H1 (cell line): ENCODE measurements at regions not wholly inside any gene's neighbourhood (a gene's known extent, or its start where the extent isn't known, plus 50 kb on each side); places are given as distances from the start of the nearest gene placed in this dataset.

Experiments
- CTCF ChIP-seq, 3 experiments: IDR thresholded peaks; 1 replicate in 2 of 3; 2 replicates in 1 of 3; pipeline versions ENCODE4 v1.5.1 to v1.6.1; 2011; ENCODE audit warnings: low read length in 3 of 3, mild to moderate bottlenecking in 3 of 3, inconsistent platforms in 2 of 3, low read depth in 1 of 3, moderate library complexity in 1 of 3; ENCODE audit not compliant: insufficient read depth in 1 of 3; ENCODE audit errors: control extremely low read depth in 1 of 3
- EZH2 ChIP-seq: fragments of 200-600 bp; sonication (generic); IDR thresholded peaks from 2 replicates; pipeline ENCODE4 v1.7.1; 2012; ENCODE audit warnings: low read depth, mild to moderate bottlenecking, moderate library complexity, low read length, inconsistent platforms; ENCODE audit not compliant: severe bottlenecking
- PHF8 ChIP-seq: fragments of 200-600 bp; sonication (generic); conservative IDR thresholded peaks from 2 replicates; pipeline ENCODE4 v1.7.1; 2012; ENCODE audit warnings: low read depth, mild to moderate bottlenecking, inconsistent platforms, low read length, moderate library complexity
- POLR2AphosphoS5 ChIP-seq: IDR thresholded peaks from 2 replicates; pipeline ENCODE4 v1.6.1; 2011; ENCODE audit warnings: low read depth, low read length
- TEAD4 ChIP-seq: IDR thresholded peaks from 2 replicates; pipeline ENCODE4 v1.6.1; 2012; ENCODE audit warnings: low read depth, low read length, inconsistent platforms, mixed read lengths

DNA sequence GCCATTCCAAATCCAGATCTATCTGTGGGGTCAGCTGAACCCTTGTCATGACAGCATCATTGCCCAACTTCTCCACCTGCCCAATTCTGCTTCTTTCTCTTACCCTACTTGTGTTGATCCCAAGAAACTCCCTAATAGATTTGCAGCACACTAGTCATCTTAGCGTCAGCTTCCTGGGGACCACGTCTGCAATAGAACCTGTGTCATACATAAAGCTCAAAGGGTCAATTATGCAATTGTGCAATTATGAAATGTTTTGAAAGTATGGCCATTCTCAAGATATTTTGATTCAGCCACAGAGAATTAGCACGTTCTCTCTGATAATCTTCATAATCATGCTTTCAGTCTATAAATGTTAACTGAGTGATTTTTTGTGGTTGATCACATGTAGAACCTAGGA, 87.4 kb upstream of the PAPPA start:
- TF ChIP-seq EZH2 (no peak), CTCF (IDR thresholded peaks at IDR 0.05; ENCODE audit: control extremely low read depth in 1 of 3, insufficient read depth in 1 of 3, low read depth in 1 of 3, low read length in 3 of 3) (no peak), POLR2AphosphoS5 (no peak), TEAD4 (no peak), PHF8 (no peak)
